ENCODE measurements at regions not wholly inside any gene's neighbourhood (a gene's known extent, or its start where the extent isn't known, plus 50 kb on each side); places are given as distances from the start of the nearest gene placed in this dataset.

DNA sequence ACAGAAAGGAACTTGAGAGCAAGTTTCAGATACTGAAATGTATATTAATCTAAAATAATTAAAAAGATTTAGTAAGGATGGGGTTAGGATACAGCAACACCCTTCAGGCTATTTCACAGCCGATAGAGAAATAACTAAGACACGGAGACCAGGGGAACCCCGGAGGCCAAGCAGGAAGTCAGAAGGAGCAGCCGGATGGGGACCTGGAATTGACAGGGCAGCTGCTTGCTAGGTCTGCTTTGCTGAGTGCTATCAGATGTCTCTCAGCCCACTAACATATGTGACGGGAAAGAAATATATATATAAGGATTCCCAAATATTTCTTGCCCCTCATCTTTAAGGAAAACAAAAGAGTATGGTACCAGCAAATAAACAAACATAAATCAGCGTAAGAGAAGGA, 154.1 kb upstream of the CDH5 start:
- Histone ChIP-seq H3K4me3 (replicated peaks in 1 of 2; ENCODE audit: low read depth in 1 of 2, low read length in 2 of 2) (no peak overlapping the region), H3K9me2 (ENCODE audit: insufficient read depth) (no peaks in the 10 kb centered on the region), H4K20me1 (ENCODE audit: insufficient read depth) (no peaks in the 10 kb centered on the region), H3K27ac (ENCODE audit: low read depth, low read length) (no peak overlapping the region), H2AFZ (ENCODE audit: low read depth, low read length, poor library complexity, severe bottlenecking) (no peak overlapping the region), H3K9ac (ENCODE audit: low read length) (no peak overlapping the region), H3K9me3 (ENCODE audit: control insufficient read depth in 1 of 2, insufficient read depth in 1 of 2, low read depth in 1 of 2, low read length in 2 of 2) (no peaks in the 10 kb centered on the region), H3K4me1 (ENCODE audit: control insufficient read depth in 1 of 2, insufficient read depth in 2 of 2, low read length in 2 of 2) (no peaks in the 10 kb centered on the region), H3K79me2 (ENCODE audit: insufficient read depth, low read length) (no peaks in the 10 kb centered on the region), H3K27me3 (ENCODE audit: insufficient read depth, low read length) (peaks cover 13% of the 10 kb centered on the region; the same call in 1 of the 2 replicates), H3K36me3 (ENCODE audit: control insufficient read depth in 1 of 2, insufficient read depth in 2 of 2, low read length in 2 of 2) (no peaks in the 10 kb centered on the region), H3K4me2 (ENCODE audit: low read length) (no peak overlapping the region)
- no peak for ATAC-seq
- POLR2A ChIA-PET, result no interaction called here
- intact Hi-C loops (cut with micrococcal nuclease), result no loop called here
- BruUV-seq (replicated peaks), result no TSS peak
- RAD21 ChIA-PET (ENCODE audit: low non-redundant PET in 1 of 2, low total read pairs in 2 of 2, uncharacterized antibody in 2 of 2, unreplicated experiment in 2 of 2), result no interaction called here
- TF ChIP-seq POLR2A (IDR thresholded peaks at IDR 0.05; ENCODE audit: borderline replicate concordance, extremely low read depth, insufficient read depth, insufficient read length) (no peak), SRF (IDR thresholded peaks at IDR 0.05; ENCODE audit: low read depth) (no peak), FOSL1 (IDR thresholded peaks at IDR 0.05; ENCODE audit: low read depth) (no peak), TCF7L2 (IDR thresholded peaks at IDR 0.05; ENCODE audit: borderline replicate concordance, extremely low read depth, insufficient read depth, insufficient read length) (no peak)
- TF ChIP-seq, protein P1, sequence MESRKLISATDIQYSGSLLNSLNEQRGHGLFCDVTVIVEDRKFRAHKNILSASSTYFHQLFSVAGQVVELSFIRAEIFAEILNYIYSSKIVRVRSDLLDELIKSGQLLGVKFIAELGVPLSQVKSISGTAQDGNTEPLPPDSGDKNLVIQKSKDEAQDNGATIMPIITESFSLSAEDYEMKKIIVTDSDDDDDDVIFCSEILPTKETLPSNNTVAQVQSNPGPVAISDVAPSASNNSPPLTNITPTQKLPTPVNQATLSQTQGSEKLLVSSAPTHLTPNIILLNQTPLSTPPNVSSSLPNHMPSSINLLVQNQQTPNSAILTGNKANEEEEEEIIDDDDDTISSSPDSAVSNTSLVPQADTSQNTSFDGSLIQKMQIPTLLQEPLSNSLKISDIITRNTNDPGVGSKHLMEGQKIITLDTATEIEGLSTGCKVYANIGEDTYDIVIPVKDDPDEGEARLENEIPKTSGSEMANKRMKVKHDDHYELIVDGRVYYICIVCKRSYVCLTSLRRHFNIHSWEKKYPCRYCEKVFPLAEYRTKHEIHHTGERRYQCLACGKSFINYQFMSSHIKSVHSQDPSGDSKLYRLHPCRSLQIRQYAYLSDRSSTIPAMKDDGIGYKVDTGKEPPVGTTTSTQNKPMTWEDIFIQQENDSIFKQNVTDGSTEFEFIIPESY (IDR thresholded peaks at IDR 0.05; ENCODE audit: extremely low read depth, insufficient replicate concordance, low read length), result no peak
- CTCF ChIA-PET, result no interaction called here
- no peak for DNase-seq (ENCODE audit: low read depth, low spot score)

DNA sequence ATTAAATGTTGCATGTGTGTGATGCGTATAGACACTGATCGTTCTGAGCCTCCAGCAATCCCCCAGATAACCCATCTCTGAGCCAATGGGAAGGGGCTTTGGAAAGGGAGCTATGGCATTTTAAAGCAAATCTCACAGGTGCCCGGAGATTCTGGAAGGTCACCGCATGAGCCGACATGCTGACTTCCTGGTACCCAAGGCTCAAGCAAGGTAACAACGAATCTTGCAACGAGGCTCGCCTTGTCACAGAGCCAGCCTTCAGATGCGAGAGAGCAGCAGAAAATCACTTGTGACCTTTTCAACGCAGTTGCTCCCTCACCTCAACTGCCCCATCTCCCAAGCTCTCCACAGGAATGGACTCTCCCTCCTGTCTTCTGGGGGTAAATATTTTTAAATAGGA, 154.8 kb upstream of the CDH5 start:
- no TSS peak for BruUV-seq (replicated peaks)
- H3K4me2 ChIP-seq (ENCODE audit: low read length), result no peak overlapping the region
- intact Hi-C loops (cut with micrococcal nuclease), result no loop called here
- ATAC-seq (no peak), DNase-seq (ENCODE audit: low read depth, low spot score) (no peak)
- RAD21 ChIA-PET (ENCODE audit: low non-redundant PET in 1 of 2, low total read pairs in 2 of 2, uncharacterized antibody in 2 of 2, unreplicated experiment in 2 of 2), result no interaction called here
- H3K79me2 ChIP-seq (ENCODE audit: insufficient read depth, low read length), result no peaks in the 10 kb centered on the region
- H3K36me3 ChIP-seq (ENCODE audit: control insufficient read depth in 1 of 2, insufficient read depth in 2 of 2, low read length in 2 of 2), result no peaks in the 10 kb centered on the region
- no peak overlapping the region for H2AFZ ChIP-seq (ENCODE audit: low read depth, low read length, poor library complexity, severe bottlenecking)
- no peaks in the 10 kb centered on the region for H3K4me1 ChIP-seq (ENCODE audit: control insufficient read depth in 1 of 2, insufficient read depth in 2 of 2, low read length in 2 of 2)
- CTCF ChIA-PET, result no interaction called here
- no peak overlapping the region for H3K9ac ChIP-seq (ENCODE audit: low read length)
- no peaks in the 10 kb centered on the region for H4K20me1 ChIP-seq (ENCODE audit: insufficient read depth)
- H3K27ac ChIP-seq (ENCODE audit: low read depth, low read length), result no peak overlapping the region
- no peak overlapping the region for H3K4me3 ChIP-seq (replicated peaks in 1 of 2; ENCODE audit: low read depth in 1 of 2, low read length in 2 of 2)
- POLR2A ChIA-PET, result no interaction called here
- H3K9me2 ChIP-seq (ENCODE audit: insufficient read depth), result no peaks in the 10 kb centered on the region
- H3K9me3 ChIP-seq (ENCODE audit: control insufficient read depth in 1 of 2, insufficient read depth in 1 of 2, low read depth in 1 of 2, low read length in 2 of 2), result no peaks in the 10 kb centered on the region
- peaks cover 17% of the 10 kb centered on the region for H3K27me3 ChIP-seq (ENCODE audit: insufficient read depth, low read length)
- TF ChIP-seq TCF7L2 (IDR thresholded peaks at IDR 0.05; ENCODE audit: borderline replicate concordance, extremely low read depth, insufficient read depth, insufficient read length) (no peak), JUND (IDR thresholded peaks at IDR 0.05) (no peak)
- TF ChIP-seq, protein P2, sequence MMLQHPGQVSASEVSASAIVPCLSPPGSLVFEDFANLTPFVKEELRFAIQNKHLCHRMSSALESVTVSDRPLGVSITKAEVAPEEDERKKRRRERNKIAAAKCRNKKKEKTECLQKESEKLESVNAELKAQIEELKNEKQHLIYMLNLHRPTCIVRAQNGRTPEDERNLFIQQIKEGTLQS (IDR thresholded peaks at IDR 0.05), result no peak
- TF ChIP-seq, protein P3, sequence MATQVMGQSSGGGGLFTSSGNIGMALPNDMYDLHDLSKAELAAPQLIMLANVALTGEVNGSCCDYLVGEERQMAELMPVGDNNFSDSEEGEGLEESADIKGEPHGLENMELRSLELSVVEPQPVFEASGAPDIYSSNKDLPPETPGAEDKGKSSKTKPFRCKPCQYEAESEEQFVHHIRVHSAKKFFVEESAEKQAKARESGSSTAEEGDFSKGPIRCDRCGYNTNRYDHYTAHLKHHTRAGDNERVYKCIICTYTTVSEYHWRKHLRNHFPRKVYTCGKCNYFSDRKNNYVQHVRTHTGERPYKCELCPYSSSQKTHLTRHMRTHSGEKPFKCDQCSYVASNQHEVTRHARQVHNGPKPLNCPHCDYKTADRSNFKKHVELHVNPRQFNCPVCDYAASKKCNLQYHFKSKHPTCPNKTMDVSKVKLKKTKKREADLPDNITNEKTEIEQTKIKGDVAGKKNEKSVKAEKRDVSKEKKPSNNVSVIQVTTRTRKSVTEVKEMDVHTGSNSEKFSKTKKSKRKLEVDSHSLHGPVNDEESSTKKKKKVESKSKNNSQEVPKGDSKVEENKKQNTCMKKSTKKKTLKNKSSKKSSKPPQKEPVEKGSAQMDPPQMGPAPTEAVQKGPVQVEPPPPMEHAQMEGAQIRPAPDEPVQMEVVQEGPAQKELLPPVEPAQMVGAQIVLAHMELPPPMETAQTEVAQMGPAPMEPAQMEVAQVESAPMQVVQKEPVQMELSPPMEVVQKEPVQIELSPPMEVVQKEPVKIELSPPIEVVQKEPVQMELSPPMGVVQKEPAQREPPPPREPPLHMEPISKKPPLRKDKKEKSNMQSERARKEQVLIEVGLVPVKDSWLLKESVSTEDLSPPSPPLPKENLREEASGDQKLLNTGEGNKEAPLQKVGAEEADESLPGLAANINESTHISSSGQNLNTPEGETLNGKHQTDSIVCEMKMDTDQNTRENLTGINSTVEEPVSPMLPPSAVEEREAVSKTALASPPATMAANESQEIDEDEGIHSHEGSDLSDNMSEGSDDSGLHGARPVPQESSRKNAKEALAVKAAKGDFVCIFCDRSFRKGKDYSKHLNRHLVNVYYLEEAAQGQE (IDR thresholded peaks at IDR 0.05; ENCODE audit: low read depth), result no peak
